ENCODE measurements at regions not wholly inside any gene's neighbourhood (a gene's known extent, or its start where the extent isn't known, plus 50 kb on each side); places are given as distances from the start of the nearest gene placed in this dataset.

DNA sequence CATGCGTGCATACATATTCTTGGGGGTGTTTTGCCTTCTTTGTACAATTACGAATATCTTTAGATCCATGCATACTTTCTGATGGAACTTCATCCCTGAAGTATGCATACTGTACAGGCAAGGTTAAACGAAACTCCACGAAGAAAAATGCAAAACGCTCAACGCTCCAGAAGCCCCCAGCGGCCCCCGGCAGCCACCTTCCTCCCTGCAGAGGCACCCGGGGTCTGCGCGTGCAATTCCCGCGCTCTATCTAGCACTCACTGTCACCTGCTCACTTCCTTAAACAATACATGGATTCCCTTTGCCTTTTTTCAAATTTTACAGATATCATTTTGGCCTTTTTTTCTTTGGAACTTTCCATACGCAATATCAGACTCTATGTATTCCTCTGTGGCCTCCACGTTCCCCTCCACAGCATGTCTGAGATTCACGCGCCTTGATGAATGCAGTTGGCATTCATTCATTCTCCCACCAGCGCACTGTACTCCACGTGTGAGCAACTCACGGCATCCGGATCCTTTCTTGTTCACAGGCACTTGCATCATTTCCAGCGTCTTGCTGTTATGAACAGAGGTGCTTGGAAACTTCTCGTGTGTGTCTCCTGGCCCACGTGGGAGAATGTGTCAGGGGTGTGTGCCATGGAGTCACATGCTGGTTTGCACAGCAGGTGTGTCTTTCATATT is 214.3 kb downstream of the CTTN start:
- TF ChIP-seq POLR2AphosphoS5 (IDR thresholded peaks at IDR 0.05) (peak; percentile 24), SMC3 (conservative IDR thresholded peaks at IDR 0.05; ENCODE audit: poor library complexity) (no peak), RAD21 (conservative IDR thresholded peaks at IDR 0.05) (no peak), EP300 (conservative IDR thresholded peaks at IDR 0.05; ENCODE audit: poor library complexity, severe bottlenecking) (no peak)
- TF ChIP-seq, protein P1, sequence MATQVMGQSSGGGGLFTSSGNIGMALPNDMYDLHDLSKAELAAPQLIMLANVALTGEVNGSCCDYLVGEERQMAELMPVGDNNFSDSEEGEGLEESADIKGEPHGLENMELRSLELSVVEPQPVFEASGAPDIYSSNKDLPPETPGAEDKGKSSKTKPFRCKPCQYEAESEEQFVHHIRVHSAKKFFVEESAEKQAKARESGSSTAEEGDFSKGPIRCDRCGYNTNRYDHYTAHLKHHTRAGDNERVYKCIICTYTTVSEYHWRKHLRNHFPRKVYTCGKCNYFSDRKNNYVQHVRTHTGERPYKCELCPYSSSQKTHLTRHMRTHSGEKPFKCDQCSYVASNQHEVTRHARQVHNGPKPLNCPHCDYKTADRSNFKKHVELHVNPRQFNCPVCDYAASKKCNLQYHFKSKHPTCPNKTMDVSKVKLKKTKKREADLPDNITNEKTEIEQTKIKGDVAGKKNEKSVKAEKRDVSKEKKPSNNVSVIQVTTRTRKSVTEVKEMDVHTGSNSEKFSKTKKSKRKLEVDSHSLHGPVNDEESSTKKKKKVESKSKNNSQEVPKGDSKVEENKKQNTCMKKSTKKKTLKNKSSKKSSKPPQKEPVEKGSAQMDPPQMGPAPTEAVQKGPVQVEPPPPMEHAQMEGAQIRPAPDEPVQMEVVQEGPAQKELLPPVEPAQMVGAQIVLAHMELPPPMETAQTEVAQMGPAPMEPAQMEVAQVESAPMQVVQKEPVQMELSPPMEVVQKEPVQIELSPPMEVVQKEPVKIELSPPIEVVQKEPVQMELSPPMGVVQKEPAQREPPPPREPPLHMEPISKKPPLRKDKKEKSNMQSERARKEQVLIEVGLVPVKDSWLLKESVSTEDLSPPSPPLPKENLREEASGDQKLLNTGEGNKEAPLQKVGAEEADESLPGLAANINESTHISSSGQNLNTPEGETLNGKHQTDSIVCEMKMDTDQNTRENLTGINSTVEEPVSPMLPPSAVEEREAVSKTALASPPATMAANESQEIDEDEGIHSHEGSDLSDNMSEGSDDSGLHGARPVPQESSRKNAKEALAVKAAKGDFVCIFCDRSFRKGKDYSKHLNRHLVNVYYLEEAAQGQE (IDR thresholded peaks at IDR 0.05; ENCODE audit: borderline replicate concordance): no peak
- Histone ChIP-seq H3K9me3 (ENCODE audit: low read length) (no peaks in the 10 kb centered on the region), H3K79me2 (replicated peaks; ENCODE audit: insufficient read depth, low read length) (peaks cover 7% of the 10 kb centered on the region), H4K20me1 (ENCODE audit: insufficient read depth) (peaks cover 3% of the 10 kb centered on the region), H3K9ac (ENCODE audit: low read length) (no peak overlapping the region), H3K4me3 (ENCODE audit: low read length) (no peak overlapping the region), H2AFZ (ENCODE audit: low read depth, low read length) (no peak overlapping the region), H3K9me2 (ENCODE audit: insufficient read depth, low read length) (no peaks in the 10 kb centered on the region), H3K36me3 (ENCODE audit: insufficient read depth, low read length) (no peaks in the 10 kb centered on the region), H3K27me3 (ENCODE audit: insufficient read depth, low read depth, low read length) (no peaks in the 10 kb centered on the region), H3K27ac (ENCODE audit: low read length) (peak overlapping the region; percentile 15), H3K4me2 (ENCODE audit: low read length) (no peak overlapping the region), H3F3A (ENCODE audit: insufficient read depth, low read length, poor library complexity, severe bottlenecking) (no peaks in the 10 kb centered on the region)

DNA sequence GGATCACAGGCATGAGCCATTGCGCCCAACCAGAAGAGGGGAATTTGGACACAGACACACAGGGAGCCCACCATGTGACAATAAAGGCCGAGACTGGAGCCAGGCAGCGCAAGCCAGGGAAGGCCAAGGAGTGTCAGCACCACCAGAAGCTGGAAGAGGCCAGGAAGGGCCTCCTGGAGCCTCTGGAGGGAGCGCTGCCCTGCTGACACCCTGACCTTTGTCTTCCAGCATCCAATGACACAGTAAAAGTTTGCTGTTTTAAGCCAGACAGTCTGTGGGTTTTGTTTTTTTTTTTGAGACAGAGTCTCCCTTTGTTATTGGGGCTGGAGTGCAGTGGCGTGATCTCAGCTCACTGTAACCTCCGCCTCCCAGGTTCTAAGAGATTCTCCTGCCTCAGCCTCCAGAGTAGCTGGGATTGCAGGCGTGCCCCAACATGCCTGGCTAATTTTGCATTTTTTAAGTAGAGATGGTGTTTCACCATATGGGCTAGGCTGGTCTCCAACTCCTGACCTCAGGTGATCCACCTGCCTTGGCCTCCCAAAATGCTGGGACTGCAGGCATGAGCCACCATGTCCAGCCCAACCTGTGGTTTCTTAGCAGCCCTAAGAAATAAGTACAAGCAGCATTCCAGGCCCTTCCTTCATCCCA is 215.8 kb downstream of the CTTN start:
- no peaks in the 10 kb centered on the region for H3F3A ChIP-seq (ENCODE audit: insufficient read depth, low read length, poor library complexity, severe bottlenecking)
- H3K4me2 ChIP-seq (ENCODE audit: low read length): no peak overlapping the region
- TF ChIP-seq, protein P1 (IDR thresholded peaks at IDR 0.05; ENCODE audit: borderline replicate concordance): no peak
- TF ChIP-seq, protein P2, sequence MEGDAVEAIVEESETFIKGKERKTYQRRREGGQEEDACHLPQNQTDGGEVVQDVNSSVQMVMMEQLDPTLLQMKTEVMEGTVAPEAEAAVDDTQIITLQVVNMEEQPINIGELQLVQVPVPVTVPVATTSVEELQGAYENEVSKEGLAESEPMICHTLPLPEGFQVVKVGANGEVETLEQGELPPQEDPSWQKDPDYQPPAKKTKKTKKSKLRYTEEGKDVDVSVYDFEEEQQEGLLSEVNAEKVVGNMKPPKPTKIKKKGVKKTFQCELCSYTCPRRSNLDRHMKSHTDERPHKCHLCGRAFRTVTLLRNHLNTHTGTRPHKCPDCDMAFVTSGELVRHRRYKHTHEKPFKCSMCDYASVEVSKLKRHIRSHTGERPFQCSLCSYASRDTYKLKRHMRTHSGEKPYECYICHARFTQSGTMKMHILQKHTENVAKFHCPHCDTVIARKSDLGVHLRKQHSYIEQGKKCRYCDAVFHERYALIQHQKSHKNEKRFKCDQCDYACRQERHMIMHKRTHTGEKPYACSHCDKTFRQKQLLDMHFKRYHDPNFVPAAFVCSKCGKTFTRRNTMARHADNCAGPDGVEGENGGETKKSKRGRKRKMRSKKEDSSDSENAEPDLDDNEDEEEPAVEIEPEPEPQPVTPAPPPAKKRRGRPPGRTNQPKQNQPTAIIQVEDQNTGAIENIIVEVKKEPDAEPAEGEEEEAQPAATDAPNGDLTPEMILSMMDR (IDR thresholded peaks at IDR 0.05; ENCODE audit: poor library complexity, severe bottlenecking): no peak
- no peak for TF ChIP-seq RAD21 (conservative IDR thresholded peaks at IDR 0.05)
- TF ChIP-seq EP300 (conservative IDR thresholded peaks at IDR 0.05; ENCODE audit: poor library complexity, severe bottlenecking): no peak
- TF ChIP-seq TAF1 (IDR thresholded peaks at IDR 0.05; ENCODE audit: low read depth): no peak
- TF ChIP-seq SMC3 (conservative IDR thresholded peaks at IDR 0.05; ENCODE audit: poor library complexity): no peak

More for the DNA sequence above, 215.8 kb downstream of the CTTN start:
- no peak overlapping the region for H3K27ac ChIP-seq (ENCODE audit: low read length)
- no peaks in the 10 kb centered on the region for H3K9me3 ChIP-seq (ENCODE audit: low read length)
- peaks cover 5% of the 10 kb centered on the region for H3K79me2 ChIP-seq (replicated peaks; ENCODE audit: insufficient read depth, low read length)
- no peak overlapping the region for H3K4me3 ChIP-seq (ENCODE audit: low read length)
- H3K9me2 ChIP-seq (ENCODE audit: insufficient read depth, low read length): no peaks in the 10 kb centered on the region
- no peaks in the 10 kb centered on the region for H3K36me3 ChIP-seq (ENCODE audit: insufficient read depth, low read length)
- H4K20me1 ChIP-seq (ENCODE audit: insufficient read depth): peaks cover 3% of the 10 kb centered on the region
- no peaks in the 10 kb centered on the region for H3K27me3 ChIP-seq (ENCODE audit: insufficient read depth, low read depth, low read length)
- H2AFZ ChIP-seq (ENCODE audit: low read depth, low read length): no peak overlapping the region
- no peak overlapping the region for H3K9ac ChIP-seq (ENCODE audit: low read length)
